ENCODE measurements at regions not wholly inside any gene's neighbourhood (a gene's known extent, or its start where the extent isn't known, plus 50 kb on each side); places are given as distances from the start of the nearest gene placed in this dataset.

GRCh38 chr1:8152731-8153702 lies 126.9 kb upstream of the ERRFI1 start:
- TF ChIP-seq CTCF (IDR thresholded peaks at IDR 0.05) (no peak), POLR2A (IDR thresholded peaks at IDR 0.05) (no peak)
